IMR-90 (cell line): ENCODE measurements at regions not wholly inside any gene's neighbourhood (a gene's known extent, or its start where the extent isn't known, plus 50 kb on each side); places are given as distances from the start of the nearest gene placed in this dataset.

Experiments
- ATAC-seq: fragments of 200-7000 bp; cut with Tn5 transposase; 2 replicates; pipeline ENCODE4 v1.9.1; 2020; ENCODE audit warnings: low read depth, mild to moderate bottlenecking, moderate library complexity
- BruUV-seq: library from RNA; stranded (reverse); fragments of 400-500 nt; replicated peaks from 2 replicates; lab custom pipeline; 2021; lab: Mats Ljungman, UMichigan
- CTCF ChIA-PET: fragments of 300-600 bp; formaldehyde crosslinking; extraction: SDS; loops from one replicate; lab custom pipeline; 2021; ENCODE audit warnings: antibody characterized with exemption; lab: Yijun Ruan, JAX
- POLR2A ChIA-PET: fragments of 300-600 bp; sonication (Branson Sonifier 250); formaldehyde crosslinking; loops from one replicate; lab custom pipeline; 2022; ENCODE audit warnings: antibody characterized with exemption; ENCODE audit not compliant: unreplicated experiment; lab: Charles Lee
- DNase-seq: peaks from one replicate; pipeline ENCODE4 v3.0.0; 2013
- H2AFZ ChIP-seq: replicated peaks from 2 replicates; pipeline ENCODE3; 2013; ENCODE audit warnings: low read length, mild to moderate bottlenecking; ENCODE audit not compliant: poor library complexity
- H2AK5ac ChIP-seq: 2 replicates; pipeline ENCODE4 v1.6.1; 2013; ENCODE audit warnings: low read depth, low read length, inconsistent platforms
- H2AK9ac ChIP-seq: replicated peaks from 2 replicates; pipeline ENCODE3; 2013; ENCODE audit warnings: mild to moderate bottlenecking, low read depth, low read length, moderate library complexity; ENCODE audit not compliant: poor library complexity
- H2BK120ac ChIP-seq: 2 replicates; pipeline ENCODE4 v1.6.1; 2013; ENCODE audit warnings: low read depth, low read length, inconsistent platforms
- H2BK15ac ChIP-seq: 3 replicates; pipeline ENCODE4 v1.6.1; 2013; ENCODE audit warnings: low read depth, low read length, inconsistent platforms
- H2BK20ac ChIP-seq: 2 replicates; pipeline ENCODE4 v1.6.1; 2013; ENCODE audit warnings: low read depth, mild to moderate bottlenecking, inconsistent platforms, low read length, moderate library complexity
- H2BK5ac ChIP-seq: 2 replicates; pipeline ENCODE4 v1.6.1; 2013; ENCODE audit warnings: mild to moderate bottlenecking, low read depth, low read length, inconsistent platforms; ENCODE audit not compliant: poor library complexity, severe bottlenecking
- H3K14ac ChIP-seq: replicated peaks from 2 replicates; pipeline ENCODE4 v1.6.1; 2013; ENCODE audit warnings: low read depth, low read length, inconsistent platforms
- H3K18ac ChIP-seq: 2 replicates; pipeline ENCODE4 v1.6.1; 2013; ENCODE audit warnings: low read depth, low read length, control low read depth
- H3K23ac ChIP-seq: 2 replicates; pipeline ENCODE4 v1.6.1; 2013; ENCODE audit warnings: low read depth, low read length, inconsistent platforms
- H3K27ac ChIP-seq: 2 replicates; pipeline ENCODE4 v1.5.1; 2013; ENCODE audit warnings: mild to moderate bottlenecking, control low read depth, low read length; ENCODE audit not compliant: insufficient read depth
- H3K27me3 ChIP-seq: 2 replicates; pipeline ENCODE4 v1.6.1; 2013; ENCODE audit warnings: low read length; ENCODE audit not compliant: control insufficient read depth, insufficient read depth
- H3K36me3 ChIP-seq: 2 replicates; pipeline ENCODE4 v1.6.1; 2013; ENCODE audit warnings: low read length, mixed read lengths; ENCODE audit not compliant: control insufficient read depth, insufficient read depth
- H3K4ac ChIP-seq: 2 replicates; pipeline ENCODE4 v1.6.1; 2013; ENCODE audit warnings: low read depth, low read length, inconsistent platforms
- H3K4me1 ChIP-seq: 2 replicates; pipeline ENCODE4 v1.6.1; 2013; ENCODE audit warnings: low read length, mixed read lengths; ENCODE audit not compliant: control insufficient read depth, insufficient read depth
- H3K4me2 ChIP-seq: 2 replicates; pipeline ENCODE4 v1.6.1; 2013; ENCODE audit warnings: low read depth, mild to moderate bottlenecking, control low read depth, low read length, moderate library complexity
- H3K4me3 ChIP-seq: 2 replicates; pipeline ENCODE4 v1.5.1; 2013; ENCODE audit warnings: low read depth, mild to moderate bottlenecking, control low read depth, low read length, moderate library complexity; ENCODE audit not compliant: insufficient read depth
- H3K56ac ChIP-seq: 2 replicates; pipeline ENCODE4 v1.6.1; 2013; ENCODE audit warnings: low read length, inconsistent platforms; ENCODE audit not compliant: insufficient read depth; ENCODE audit errors: extremely low read depth
- H3K79me1 ChIP-seq, 2 experiments: 2 replicates each; pipeline ENCODE4 v1.6.1; 2013; ENCODE audit warnings: low read length in 2 of 2, inconsistent platforms in 1 of 2, low read depth in 1 of 2
- H3K9ac ChIP-seq: 2 replicates; pipeline ENCODE4 v1.6.1; 2013; ENCODE audit warnings: low read depth, low read length, control low read depth
- H3K9me1 ChIP-seq: 2 replicates; pipeline ENCODE4 v1.6.1; 2013; ENCODE audit warnings: low read length, inconsistent platforms; ENCODE audit not compliant: insufficient read depth
- H3K9me3 ChIP-seq: 2 replicates; pipeline ENCODE4 v1.6.1; 2013; ENCODE audit warnings: low read length; ENCODE audit not compliant: control insufficient read depth, insufficient read depth
- H4K20me1 ChIP-seq: 2 replicates; pipeline ENCODE4 v1.6.1; 2013; ENCODE audit warnings: low read length, inconsistent platforms; ENCODE audit not compliant: insufficient read depth
- H4K5ac ChIP-seq: 2 replicates; pipeline ENCODE4 v1.6.1; 2013; ENCODE audit warnings: mild to moderate bottlenecking, low read depth, low read length, control low read depth
- H4K8ac ChIP-seq, 2 experiments: 2 replicates each; pipeline ENCODE4 v1.6.1; 2013; ENCODE audit warnings: low read depth in 2 of 2, low read length in 2 of 2, control low read depth in 1 of 2, inconsistent platforms in 1 of 2
- H4K91ac ChIP-seq: 2 replicates; pipeline ENCODE4 v1.6.1; 2013; ENCODE audit warnings: low read depth, low read length, inconsistent platforms; ENCODE audit not compliant: insufficient read depth
- CEBPB ChIP-seq: IDR thresholded peaks from 2 replicates; pipeline ENCODE4 v1.6.1; 2012; ENCODE audit warnings: low read depth, low read length, improper control_type of control experiment
- CHD1 ChIP-seq: IDR thresholded peaks from 2 replicates; pipeline ENCODE4 v1.6.1; 2012; ENCODE audit warnings: low read depth, low read length, improper control_type of control experiment
- CTCF ChIP-seq: conservative IDR thresholded peaks from 2 replicates; pipeline ENCODE4 v1.5.1; 2012; ENCODE audit warnings: mild to moderate bottlenecking, low read depth, low read length, improper control_type of control experiment
- MAZ ChIP-seq: IDR thresholded peaks from 2 replicates; pipeline ENCODE4 v1.6.1; 2012; ENCODE audit warnings: low read depth, mild to moderate bottlenecking, low read length, improper control_type of control experiment, moderate library complexity, borderline replicate concordance
- NFE2L2 ChIP-seq: fragments of 150-350 bp; IDR thresholded peaks from 2 replicates; pipeline ENCODE4 v1.6.1; 2016; ENCODE audit warnings: low read depth, mild to moderate bottlenecking, low read length
- POLR2A ChIP-seq: IDR thresholded peaks from 2 replicates; pipeline ENCODE4 v1.6.1; 2012; ENCODE audit warnings: mild to moderate bottlenecking, low read depth, low read length
- RAD21 ChIP-seq: IDR thresholded peaks from 2 replicates; pipeline ENCODE4 v1.6.1; 2012; ENCODE audit warnings: low read length, improper control_type of control experiment
- RCOR1 ChIP-seq: IDR thresholded peaks from 2 replicates; pipeline ENCODE4 v1.6.1; 2012; ENCODE audit warnings: mild to moderate bottlenecking, low read length, improper control_type of control experiment; ENCODE audit not compliant: insufficient replicate concordance
- RFX5 ChIP-seq: IDR thresholded peaks from 2 replicates; pipeline ENCODE4 v1.8.0; 2012; ENCODE audit warnings: low read depth, mild to moderate bottlenecking, low read length, moderate library complexity
- SMC3 ChIP-seq: fragments of 150-350 bp; IDR thresholded peaks from 2 replicates; pipeline ENCODE4 v1.6.1; 2016; ENCODE audit warnings: low read depth, mild to moderate bottlenecking, antibody characterized with exemption, low read length, moderate library complexity
- USF2 ChIP-seq: fragments of 150-350 bp; IDR thresholded peaks from 2 replicates; pipeline ENCODE4 v1.6.1; 2017; ENCODE audit warnings: mild to moderate bottlenecking, antibody characterized with exemption, low read length, low read depth
- dilution Hi-C: fragments of 300-500 bp; cut with HindIII; formaldehyde crosslinking; loops from one replicate; pipeline ENCODE4 v1.14.3; 2018; ENCODE audit warnings: low sequenced_read_pairs; ENCODE audit not compliant: unreplicated experiment
- in situ Hi-C: fragments of 300-500 bp; cut with MboI; formaldehyde crosslinking; loops from 3 replicates; pipeline ENCODE4 v1.14.3; 2019; ENCODE audit warnings: low sequenced_read_pairs, inconsistent platforms, mixed read lengths
- intact Hi-C: fragments of 100-400 bp; cut with micrococcal nuclease; formaldehyde crosslinking; loops from 2 replicates; pipeline ENCODE4 v1.10.0; 2022
- TF ChIP-seq, protein P1 (sequence below): fragments of 150-350 bp; IDR thresholded peaks from 2 replicates; pipeline ENCODE4 v1.6.1; 2016; ENCODE audit warnings: low read depth, mild to moderate bottlenecking, low read length, moderate library complexity, borderline replicate concordance

DNA sequence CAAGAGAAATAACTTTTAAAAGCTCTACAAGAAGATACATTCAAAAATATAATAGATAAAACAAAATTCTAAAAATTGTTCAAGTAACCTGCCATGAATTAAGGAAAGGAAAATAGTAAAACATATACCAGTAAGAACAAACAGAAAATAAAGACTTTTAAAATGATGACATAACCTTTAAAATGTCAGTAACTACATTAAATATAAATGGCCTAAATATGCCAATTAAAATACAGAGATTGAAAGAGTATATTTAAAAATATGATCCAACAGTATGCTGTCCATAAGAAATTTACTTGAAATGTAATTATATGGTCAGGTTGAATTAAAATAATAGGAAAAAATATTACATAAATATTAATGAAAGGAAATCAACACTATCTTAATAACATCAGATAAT lies 911.7 kb upstream of the POU3F3 start:
- H2BK120ac ChIP-seq = no peak overlapping the region
- H2BK5ac ChIP-seq = no peak overlapping the region
- H4K8ac ChIP-seq = no peak overlapping the region
- no peak for DNase-seq
- H3K4me1 ChIP-seq = no peaks in the 10 kb centered on the region
- H3K36me3 ChIP-seq = no peaks in the 10 kb centered on the region
- no peak overlapping the region for H2AK9ac ChIP-seq
- H3K4me3 ChIP-seq = no peak overlapping the region
- no peaks in the 10 kb centered on the region for H4K20me1 ChIP-seq
- H3K9me1 ChIP-seq = no peaks in the 10 kb centered on the region
- intact Hi-C loops (no loop called here), in situ Hi-C loops (no loop called here), dilution Hi-C loops (no loop called here)
- no peak overlapping the region for H3K23ac ChIP-seq
- H3K4ac ChIP-seq = no peak overlapping the region
- no peak overlapping the region for H3K27ac ChIP-seq
- no peak for TF ChIP-seq MAZ
- no peak for TF ChIP-seq RFX5
- no peak for TF ChIP-seq CHD1
- no peak for TF ChIP-seq RAD21
- no peak for TF ChIP-seq CEBPB
- no peak for TF ChIP-seq CTCF
- no peak for TF ChIP-seq NFE2L2
- no peak for TF ChIP-seq RCOR1
- TF ChIP-seq USF2 = no peak
- TF ChIP-seq, protein P1, sequence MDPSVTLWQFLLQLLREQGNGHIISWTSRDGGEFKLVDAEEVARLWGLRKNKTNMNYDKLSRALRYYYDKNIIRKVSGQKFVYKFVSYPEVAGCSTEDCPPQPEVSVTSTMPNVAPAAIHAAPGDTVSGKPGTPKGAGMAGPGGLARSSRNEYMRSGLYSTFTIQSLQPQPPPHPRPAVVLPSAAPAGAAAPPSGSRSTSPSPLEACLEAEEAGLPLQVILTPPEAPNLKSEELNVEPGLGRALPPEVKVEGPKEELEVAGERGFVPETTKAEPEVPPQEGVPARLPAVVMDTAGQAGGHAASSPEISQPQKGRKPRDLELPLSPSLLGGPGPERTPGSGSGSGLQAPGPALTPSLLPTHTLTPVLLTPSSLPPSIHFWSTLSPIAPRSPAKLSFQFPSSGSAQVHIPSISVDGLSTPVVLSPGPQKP = no peak
- no peak for TF ChIP-seq SMC3
- TF ChIP-seq POLR2A = no peak
- CTCF ChIA-PET = no interaction called here
- H4K91ac ChIP-seq = no peak overlapping the region
- H3K9me3 ChIP-seq = no peaks in the 10 kb centered on the region
- H4K5ac ChIP-seq = no peak overlapping the region
- no peak overlapping the region for H3K18ac ChIP-seq
- no peak overlapping the region for H2AK5ac ChIP-seq
- no peak overlapping the region for H3K9ac ChIP-seq
- H3K27me3 ChIP-seq = no peaks in the 10 kb centered on the region
- no peak overlapping the region for H2AFZ ChIP-seq
- no peak for ATAC-seq
- H3K14ac ChIP-seq = no peak overlapping the region
- no peak overlapping the region for H2BK15ac ChIP-seq
- POLR2A ChIA-PET = no interaction called here
- H2BK20ac ChIP-seq = no peak overlapping the region
- BruUV-seq = no TSS peak
- no peaks in the 10 kb centered on the region for H3K79me1 ChIP-seq
- no peak overlapping the region for H3K4me2 ChIP-seq
- no peak overlapping the region for H3K56ac ChIP-seq
